Mucosa of rectum (tissue), 2 donors: ENCODE measurements at regions not wholly inside any gene's neighbourhood (a gene's known extent, or its start where the extent isn't known, plus 50 kb on each side); places are given as distances from the start of the nearest gene placed in this dataset.
"Not testable (repeated sequence)": the region's sequence is repeated elsewhere in the genome, so short reads cannot be mapped to it uniquely, and the experiment has no call there.

ENCODE experiments used
- H3K27ac ChIP-seq, 2 donors: one replicate each; pipeline ENCODE4 v1.7.0; 2013; ENCODE audit warnings: inconsistent platforms in 2 of 2, low read depth in 2 of 2, low read length in 2 of 2
- H3K27me3 ChIP-seq, 2 donors: one replicate each; pipeline ENCODE4 v1.7.0; 2013; ENCODE audit warnings: low read length in 2 of 2; ENCODE audit not compliant: control insufficient read depth in 2 of 2, insufficient read depth in 2 of 2
- H3K36me3 ChIP-seq, 2 donors: one replicate each; pipeline ENCODE4 v1.7.0; 2013; ENCODE audit warnings: low read length in 2 of 2; ENCODE audit not compliant: control insufficient read depth in 2 of 2, insufficient read depth in 2 of 2
- H3K4me1 ChIP-seq, 2 donors: one replicate each; pipeline ENCODE4 v1.7.0; 2013; ENCODE audit warnings: low read length in 2 of 2, mild to moderate bottlenecking in 1 of 2; ENCODE audit not compliant: control insufficient read depth in 2 of 2, insufficient read depth in 2 of 2
- H3K4me3 ChIP-seq, 2 donors: one replicate each; pipeline ENCODE4 v1.7.0; 2013; ENCODE audit warnings: low read length in 2 of 2
- H3K9ac ChIP-seq, 2 donors: one replicate each; pipeline ENCODE4 v1.7.0; 2013; ENCODE audit warnings: low read length in 2 of 2, low read depth in 1 of 2, mild to moderate bottlenecking in 1 of 2
- H3K9me3 ChIP-seq, 2 donors: one replicate each; pipeline ENCODE4 v1.7.0; 2013; ENCODE audit warnings: low read length in 2 of 2; ENCODE audit not compliant: control insufficient read depth in 2 of 2
- donor health status: healthy.
- donor health status: Normal muscosa, but diverticular disease.

GRCh38 chr2:196510246-196510645, 129.3 kb upstream of the CCDC150 start:
- H3K27ac ChIP-seq = no peak overlapping the region
- H3K9me3 ChIP-seq = no peaks in the 10 kb centered on the region
- H3K4me1 ChIP-seq = no peaks in the 10 kb centered on the region
- no peak overlapping the region for H3K9ac ChIP-seq
- no peaks in the 10 kb centered on the region for H3K27me3 ChIP-seq
- no peaks in the 10 kb centered on the region for H3K36me3 ChIP-seq
- H3K4me3 ChIP-seq = no peak overlapping the region

- Histone ChIP-seq H3K9me3 (no peaks in the 10 kb centered on the region), H3K9ac (no peak overlapping the region), H3K36me3 (no peaks in the 10 kb centered on the region), H3K4me3 (no peak overlapping the region), H3K4me1 (no peaks in the 10 kb centered on the region), H3K27me3 (no peaks in the 10 kb centered on the region), H3K27ac (no peak overlapping the region)
Measured at GRCh38 chr2:196511258-196512168, 128.0 kb upstream of the CCDC150 start.

- H3K27me3 ChIP-seq = no peaks in the 10 kb centered on the region
- no peaks in the 10 kb centered on the region for H3K4me1 ChIP-seq
- no peak overlapping the region for H3K9ac ChIP-seq
- H3K36me3 ChIP-seq = no peaks in the 10 kb centered on the region
- H3K9me3 ChIP-seq = no peaks in the 10 kb centered on the region
- no peak overlapping the region for H3K27ac ChIP-seq
- H3K4me3 ChIP-seq = no peak overlapping the region
Measured at GRCh38 chr2:196513796-196514526, 125.6 kb upstream of the CCDC150 start.

GRCh38 chr2:196514641-196515040, 124.9 kb upstream of the CCDC150 start:
- Histone ChIP-seq H3K9me3 (no peaks in the 10 kb centered on the region), H3K4me3 (no peak overlapping the region), H3K27ac (no peak overlapping the region), H3K27me3 (no peaks in the 10 kb centered on the region), H3K4me1 (no peaks in the 10 kb centered on the region), H3K9ac (no peak overlapping the region), H3K36me3 (no peaks in the 10 kb centered on the region)

GRCh38 chr2:196515051-196515450, 124.5 kb upstream of the CCDC150 start:
- Histone ChIP-seq H3K27me3 (no peaks in the 10 kb centered on the region), H3K36me3 (no peaks in the 10 kb centered on the region), H3K9me3 (no peaks in the 10 kb centered on the region), H3K9ac (no peak overlapping the region), H3K4me3 (no peak overlapping the region), H3K4me1 (no peaks in the 10 kb centered on the region), H3K27ac (no peak overlapping the region)

GRCh38 chr2:196515608-196516007, 123.9 kb upstream of the CCDC150 start:
- no peak overlapping the region for H3K4me3 ChIP-seq
- H3K9ac ChIP-seq = no peak overlapping the region
- no peaks in the 10 kb centered on the region for H3K9me3 ChIP-seq
- H3K36me3 ChIP-seq = no peaks in the 10 kb centered on the region
- H3K27me3 ChIP-seq = no peaks in the 10 kb centered on the region
- no peak overlapping the region for H3K27ac ChIP-seq
- no peaks in the 10 kb centered on the region for H3K4me1 ChIP-seq

GRCh38 chr2:196516564-196516963, 123.0 kb upstream of the CCDC150 start:
- no peak overlapping the region for H3K27ac ChIP-seq
- no peaks in the 10 kb centered on the region for H3K27me3 ChIP-seq
- H3K9me3 ChIP-seq = no peaks in the 10 kb centered on the region
- H3K4me3 ChIP-seq = no peak overlapping the region
- H3K4me1 ChIP-seq = no peaks in the 10 kb centered on the region
- no peaks in the 10 kb centered on the region for H3K36me3 ChIP-seq
- no peak overlapping the region for H3K9ac ChIP-seq

- H3K27me3 ChIP-seq = no peaks in the 10 kb centered on the region
- no peaks in the 10 kb centered on the region for H3K4me1 ChIP-seq
- no peak overlapping the region for H3K4me3 ChIP-seq
- no peak overlapping the region for H3K9ac ChIP-seq
- H3K27ac ChIP-seq = no peak overlapping the region
- no peaks in the 10 kb centered on the region for H3K9me3 ChIP-seq
- no peaks in the 10 kb centered on the region for H3K36me3 ChIP-seq
Measured at GRCh38 chr2:196520605-196521004, 118.9 kb upstream of the CCDC150 start.

- not testable (repeated sequence) for H3K9me3 ChIP-seq, H3K4me3 ChIP-seq, H3K27me3 ChIP-seq, H3K27ac ChIP-seq, H3K9ac ChIP-seq, H3K4me1 ChIP-seq, H3K36me3 ChIP-seq
Measured at GRCh38 chr2:196526981-196527725, 112.4 kb upstream of the CCDC150 start.
